Large intestine (tissue), 3 donors: ENCODE measurements at regions not wholly inside any gene's neighbourhood (a gene's known extent, or its start where the extent isn't known, plus 50 kb on each side); places are given as distances from the start of the nearest gene placed in this dataset.

ENCODE experiments used
- DNase-seq, 2 donors: peaks; one replicate each; pipeline versions ENCODE4 v3.0.0 to v3.0.0-alpha.2; 2013
- H3K27ac ChIP-seq: one replicate; pipeline ENCODE4 v1.5.1; 2013; ENCODE audit warnings: low read length
- H3K27me3 ChIP-seq: 2 replicates; pipeline ENCODE4 v1.6.1; 2013; ENCODE audit warnings: low read length; ENCODE audit not compliant: control insufficient read depth, insufficient read depth
- H3K36me3 ChIP-seq: 2 replicates; pipeline ENCODE4 v1.6.1; 2013; ENCODE audit warnings: low read length; ENCODE audit not compliant: control insufficient read depth, insufficient read depth
- H3K4me1 ChIP-seq: one replicate; pipeline ENCODE4 v1.6.1; 2013; ENCODE audit warnings: low read length; ENCODE audit not compliant: control insufficient read depth, insufficient read depth
- H3K4me3 ChIP-seq: one replicate; pipeline ENCODE4 v1.5.1; 2013; ENCODE audit warnings: low read length
- H3K9me3 ChIP-seq: one replicate; pipeline ENCODE4 v1.6.1; 2013; ENCODE audit warnings: mild to moderate bottlenecking, low read depth, low read length, moderate library complexity; ENCODE audit not compliant: control insufficient read depth
- WGBS: methylation state at CpG from one replicate; pipeline ENCODE4 v1.1.5; 2013; ENCODE audit warnings: low lambda C conversion rate; ENCODE audit not compliant: insufficient coverage; 5-methylcytosine and 5-hydroxymethylcytosine counted together

- no peak for DNase-seq
- no peak overlapping the region for H3K4me3 ChIP-seq
- H3K36me3 ChIP-seq: no peaks in the 10 kb centered on the region
- whole genome bisulfite sequencing: no CpG with 5 or more reads among the region's 4 CpGs
- H3K4me1 ChIP-seq: no peaks in the 10 kb centered on the region
- H3K27ac ChIP-seq: no peak overlapping the region
- H3K27me3 ChIP-seq: no peaks in the 10 kb centered on the region
- no peaks in the 10 kb centered on the region for H3K9me3 ChIP-seq
These were observed 112.9 kb upstream of the CNTNAP5 start for GRCh38 chr2:123912171-123912570.

- no peaks in the 10 kb centered on the region for H3K4me1 ChIP-seq
- DNase-seq: no peak
- no peaks in the 10 kb centered on the region for H3K9me3 ChIP-seq
- no peaks in the 10 kb centered on the region for H3K36me3 ChIP-seq
- H3K4me3 ChIP-seq: no peak overlapping the region
- H3K27ac ChIP-seq: no peak overlapping the region
- WGBS: 93% methylated on average over 3 of the region's 8 CpGs
- no peaks in the 10 kb centered on the region for H3K27me3 ChIP-seq
These were observed 111.8 kb upstream of the CNTNAP5 start for GRCh38 chr2:123913143-123913735.

- no CpG with 5 or more reads among the region's 2 CpGs for WGBS
- Histone ChIP-seq H3K9me3 (no peaks in the 10 kb centered on the region), H3K27ac (no peak overlapping the region), H3K4me3 (no peak overlapping the region), H3K4me1 (no peaks in the 10 kb centered on the region), H3K27me3 (no peaks in the 10 kb centered on the region), H3K36me3 (no peaks in the 10 kb centered on the region)
- DNase-seq: no peak
These were observed 109.7 kb upstream of the CNTNAP5 start for GRCh38 chr2:123915380-123915779.

- WGBS: 100% methylated on average over 1 of the region's 5 CpGs
- Histone ChIP-seq H3K36me3 (no peaks in the 10 kb centered on the region), H3K9me3 (no peaks in the 10 kb centered on the region), H3K27me3 (no peaks in the 10 kb centered on the region), H3K4me1 (no peaks in the 10 kb centered on the region), H3K27ac (no peak overlapping the region), H3K4me3 (no peak overlapping the region)
- DNase-seq: no peak
These were observed 109.0 kb upstream of the CNTNAP5 start for GRCh38 chr2:123916051-123916450.

GRCh38 chr2:123916531-123916930 lies 108.6 kb upstream of the CNTNAP5 start:
- no peak overlapping the region for H3K4me3 ChIP-seq
- H3K9me3 ChIP-seq: peaks cover 2% of the 10 kb centered on the region
- DNase-seq: no peak
- H3K27me3 ChIP-seq: no peaks in the 10 kb centered on the region
- no peak overlapping the region for H3K27ac ChIP-seq
- H3K36me3 ChIP-seq: no peaks in the 10 kb centered on the region
- WGBS: no CpG with 5 or more reads among the region's 1 CpG
- no peaks in the 10 kb centered on the region for H3K4me1 ChIP-seq

- no peak for DNase-seq
- Histone ChIP-seq H3K27me3 (no peaks in the 10 kb centered on the region), H3K27ac (no peak overlapping the region), H3K36me3 (no peaks in the 10 kb centered on the region), H3K4me3 (no peak overlapping the region), H3K4me1 (no peaks in the 10 kb centered on the region), H3K9me3 (peaks cover 2% of the 10 kb centered on the region)
- 56% methylated on average over 2 of the region's 2 CpGs for WGBS
These were observed 107.8 kb upstream of the CNTNAP5 start for GRCh38 chr2:123917241-123917640.

GRCh38 chr2:123928358-123928757 lies 96.7 kb upstream of the CNTNAP5 start:
- 76% methylated on average over 2 of the region's 2 CpGs for WGBS
- Histone ChIP-seq H3K4me3 (no peak overlapping the region), H3K27me3 (no peaks in the 10 kb centered on the region), H3K9me3 (no peaks in the 10 kb centered on the region), H3K36me3 (no peaks in the 10 kb centered on the region), H3K27ac (no peak overlapping the region), H3K4me1 (no peaks in the 10 kb centered on the region)
- no peak for DNase-seq

GRCh38 chr2:123935405-123935804 lies 89.7 kb upstream of the CNTNAP5 start:
- H3K27me3 ChIP-seq: no peaks in the 10 kb centered on the region
- H3K36me3 ChIP-seq: no peaks in the 10 kb centered on the region
- H3K4me3 ChIP-seq: no peak overlapping the region
- WGBS: no CpG with 5 or more reads among the region's 4 CpGs
- no peak overlapping the region for H3K27ac ChIP-seq
- no peaks in the 10 kb centered on the region for H3K9me3 ChIP-seq
- DNase-seq: no peak
- H3K4me1 ChIP-seq: no peaks in the 10 kb centered on the region

- H3K4me1 ChIP-seq: no peaks in the 10 kb centered on the region
- DNase-seq: no peak
- no peak overlapping the region for H3K4me3 ChIP-seq
- no CpG with 5 or more reads among the region's 2 CpGs for WGBS
- H3K36me3 ChIP-seq: no peaks in the 10 kb centered on the region
- H3K27ac ChIP-seq: no peak overlapping the region
- H3K27me3 ChIP-seq: no peaks in the 10 kb centered on the region
- H3K9me3 ChIP-seq: no peaks in the 10 kb centered on the region
These were observed 71.2 kb upstream of the CNTNAP5 start for GRCh38 chr2:123953846-123954245.

GRCh38 chr2:123958011-123958410 lies 67.1 kb upstream of the CNTNAP5 start:
- Histone ChIP-seq H3K27me3 (no peaks in the 10 kb centered on the region), H3K9me3 (no peaks in the 10 kb centered on the region), H3K4me3 (no peak overlapping the region), H3K36me3 (no peaks in the 10 kb centered on the region), H3K4me1 (no peaks in the 10 kb centered on the region), H3K27ac (no peak overlapping the region)
- DNase-seq: no peak
- WGBS: 35% methylated on average over 3 of the region's 4 CpGs

- Histone ChIP-seq H3K27me3 (no peaks in the 10 kb centered on the region), H3K36me3 (no peaks in the 10 kb centered on the region), H3K4me1 (no peaks in the 10 kb centered on the region), H3K9me3 (no peaks in the 10 kb centered on the region), H3K27ac (no peak overlapping the region), H3K4me3 (no peak overlapping the region)
- DNase-seq: no peak
These were observed 63.5 kb upstream of the CNTNAP5 start for GRCh38 chr2:123961576-123961975.
